HUES6 (cell line): ENCODE measurements at regions not wholly inside any gene's neighbourhood (a gene's known extent, or its start where the extent isn't known, plus 50 kb on each side); places are given as distances from the start of the nearest gene placed in this dataset.
"Not testable (repeated sequence)": the region's sequence is repeated elsewhere in the genome, so short reads cannot be mapped to it uniquely, and the experiment has no call there.

Experiments used
- H3K27ac ChIP-seq: 2 replicates; pipeline ENCODE4 v1.7.0; 2013; ENCODE audit warnings: low read depth, mild to moderate bottlenecking, low read length, inconsistent platforms
- H3K27me3 ChIP-seq: 2 replicates; pipeline ENCODE4 v1.6.1; 2013; ENCODE audit warnings: low read length; ENCODE audit not compliant: control insufficient read depth, insufficient read depth
- H3K36me3 ChIP-seq: 2 replicates; pipeline ENCODE4 v1.6.1; 2013; ENCODE audit warnings: low read length; ENCODE audit not compliant: control insufficient read depth, insufficient read depth
- H3K4me1 ChIP-seq: 2 replicates; pipeline ENCODE4 v1.6.1; 2013; ENCODE audit warnings: low read length; ENCODE audit not compliant: control insufficient read depth, insufficient read depth
- H3K4me3 ChIP-seq: 2 replicates; pipeline ENCODE4 v1.5.1; 2013; ENCODE audit warnings: low read depth, low read length
- H3K9ac ChIP-seq: one replicate; pipeline ENCODE4 v1.6.1; 2013; ENCODE audit warnings: mild to moderate bottlenecking, low read length
- H3K9me3 ChIP-seq: 2 replicates; pipeline ENCODE4 v1.6.1; 2013; ENCODE audit warnings: low read depth, low read length; ENCODE audit not compliant: control insufficient read depth, insufficient read depth

DNA sequence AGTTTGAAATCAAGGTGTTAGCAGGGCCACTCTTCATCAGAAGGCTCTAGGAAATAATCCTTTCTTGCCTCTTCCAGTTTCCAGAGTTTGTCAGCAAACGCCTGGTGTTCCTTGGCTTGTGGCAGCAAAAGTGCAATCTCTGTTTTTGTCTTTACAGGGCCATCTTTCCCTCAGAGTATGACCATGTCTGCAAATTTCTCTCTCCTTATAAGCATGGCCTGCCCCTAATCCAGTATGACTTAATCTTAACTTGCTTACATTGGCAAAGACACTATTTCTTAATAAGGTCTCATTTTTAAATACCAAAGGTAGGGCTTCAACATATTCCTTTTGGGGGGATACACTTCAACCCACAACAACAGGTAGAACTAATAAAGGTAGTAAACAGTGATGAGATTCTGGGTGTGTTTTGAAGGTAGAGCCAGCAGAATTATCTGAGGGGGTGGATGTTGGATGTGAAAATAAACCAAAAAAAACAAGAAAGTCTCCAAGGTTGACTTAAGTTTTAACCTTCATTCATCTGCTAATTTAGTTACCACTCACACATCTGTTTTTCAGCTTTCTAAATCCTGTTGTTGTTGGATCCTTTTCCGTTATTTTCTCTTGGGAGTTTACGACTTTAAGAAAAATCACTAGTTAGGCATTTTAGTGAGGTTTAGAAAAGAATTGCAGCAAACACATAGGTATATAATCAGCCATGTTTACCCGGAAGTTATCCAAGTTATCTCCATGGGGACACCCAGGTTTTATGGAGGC is 234.4 kb upstream of the FIGN start:
- Histone ChIP-seq H3K36me3 (no peaks in the 10 kb centered on the region), H3K27ac (no peak overlapping the region), H3K4me3 (no peak overlapping the region), H3K9me3 (no peaks in the 10 kb centered on the region), H3K4me1 (no peaks in the 10 kb centered on the region; the same call in 1 of the 2 replicates), H3K9ac (no peak overlapping the region), H3K27me3 (no peaks in the 10 kb centered on the region)

DNA sequence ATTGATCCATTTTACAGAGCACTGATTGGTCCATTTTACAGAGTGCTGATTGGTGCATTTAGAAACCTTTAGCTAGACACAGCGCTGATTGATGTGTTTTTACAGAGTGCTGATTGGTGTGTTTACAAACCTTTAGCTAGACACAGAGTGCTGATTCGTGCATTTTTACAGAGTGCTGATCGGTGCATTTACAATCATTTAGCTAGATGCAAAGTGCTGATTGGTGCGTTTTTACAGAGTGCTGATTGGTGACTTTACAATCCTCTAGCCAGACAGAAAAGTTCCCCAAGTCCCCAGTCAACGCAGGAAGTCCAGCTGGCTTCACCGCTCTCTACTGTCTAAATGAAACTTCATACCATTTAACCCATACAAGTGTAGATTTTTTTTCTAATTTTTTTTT is 228.5 kb upstream of the FIGN start:
- H3K36me3 ChIP-seq, H3K9ac ChIP-seq, H3K4me3 ChIP-seq, H3K4me1 ChIP-seq, H3K27ac ChIP-seq, H3K9me3 ChIP-seq, H3K27me3 ChIP-seq: not testable (repeated sequence)

DNA sequence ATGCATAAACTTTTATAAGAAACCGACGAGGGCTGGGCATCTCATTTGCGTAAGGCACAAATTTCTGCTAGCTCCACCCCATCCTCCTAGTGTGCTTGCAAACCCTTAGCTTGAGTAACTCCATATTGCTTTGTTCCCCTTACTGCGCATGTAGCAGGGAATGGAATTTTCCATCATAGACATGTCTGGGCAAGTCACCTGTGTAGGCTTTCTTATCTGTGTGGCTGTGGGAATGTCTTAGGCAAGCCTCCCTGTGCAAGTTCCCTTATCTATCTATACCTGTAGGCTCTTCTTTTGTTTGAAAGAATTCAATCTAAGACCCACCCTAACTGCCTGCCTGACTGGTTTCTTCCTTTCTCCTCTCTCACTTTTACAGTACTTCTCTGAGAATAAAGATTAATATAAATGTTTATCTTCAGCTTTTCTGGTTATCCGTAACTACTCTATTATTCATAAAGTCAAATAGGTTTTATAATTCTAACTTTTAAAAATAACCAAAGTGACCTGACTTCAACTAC is 217.6 kb upstream of the FIGN start:
- H3K4me3 ChIP-seq: no peak overlapping the region
- H3K9ac ChIP-seq: no peak overlapping the region
- no peaks in the 10 kb centered on the region for H3K4me1 ChIP-seq
- peaks cover 6% of the 10 kb centered on the region; the same call in 1 of the 2 replicates for H3K9me3 ChIP-seq
- no peak overlapping the region for H3K27ac ChIP-seq
- peaks cover 4% of the 10 kb centered on the region; the same call in 1 of the 2 replicates for H3K36me3 ChIP-seq
- H3K27me3 ChIP-seq: no peaks in the 10 kb centered on the region

DNA sequence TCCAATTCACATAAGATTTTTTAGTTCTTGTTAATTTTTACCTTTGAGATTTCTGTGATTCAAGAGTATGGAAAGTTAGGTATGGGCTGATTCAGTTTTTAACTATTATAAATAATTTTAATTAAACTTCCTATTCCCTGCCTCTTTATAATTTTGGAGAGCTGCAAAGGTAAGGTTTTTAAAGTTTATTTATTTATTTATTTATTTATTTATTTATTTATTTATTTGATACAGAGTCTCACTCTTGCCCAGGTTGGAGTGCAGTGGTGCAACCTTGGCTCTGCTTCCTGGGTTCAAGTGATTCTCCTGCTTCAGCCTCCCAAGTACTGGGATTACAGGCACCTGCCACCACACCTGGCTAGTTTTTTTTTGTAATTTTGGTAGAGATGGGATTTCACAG is 215.5 kb upstream of the FIGN start:
- Histone ChIP-seq H3K4me1 (no peaks in the 10 kb centered on the region), H3K4me3 (no peak overlapping the region), H3K27me3 (no peaks in the 10 kb centered on the region), H3K9ac (no peak overlapping the region), H3K36me3 (peaks cover 4% of the 10 kb centered on the region; the same call in 1 of the 2 replicates), H3K9me3 (peaks cover 6% of the 10 kb centered on the region; the same call in 1 of the 2 replicates), H3K27ac (no peak overlapping the region)

DNA sequence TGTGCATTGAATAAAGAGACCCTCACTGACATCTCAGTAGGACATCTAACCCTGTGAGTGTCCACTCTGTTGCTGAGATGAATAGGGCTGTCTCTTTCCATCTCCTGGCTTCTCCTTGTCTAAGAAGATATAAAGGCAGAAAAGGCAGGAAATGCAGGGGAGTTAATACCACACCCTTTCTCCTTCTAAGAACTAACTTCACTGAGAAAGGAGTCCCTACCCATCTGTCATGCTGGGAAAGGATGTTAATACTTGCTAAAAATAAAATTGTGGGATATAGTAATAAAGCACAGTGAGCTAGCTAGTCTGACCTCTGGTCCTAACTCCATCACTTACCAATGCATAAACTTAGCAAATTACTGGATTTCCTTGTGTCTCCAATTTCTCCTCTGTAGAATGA is 213.9 kb upstream of the FIGN start:
- no peaks in the 10 kb centered on the region for H3K4me1 ChIP-seq
- H3K9me3 ChIP-seq: peaks cover 6% of the 10 kb centered on the region; the same call in 1 of the 2 replicates
- H3K27ac ChIP-seq: no peak overlapping the region
- H3K4me3 ChIP-seq: no peak overlapping the region
- no peak overlapping the region for H3K9ac ChIP-seq
- no peaks in the 10 kb centered on the region for H3K27me3 ChIP-seq
- peaks cover 4% of the 10 kb centered on the region; the same call in 1 of the 2 replicates for H3K36me3 ChIP-seq

DNA sequence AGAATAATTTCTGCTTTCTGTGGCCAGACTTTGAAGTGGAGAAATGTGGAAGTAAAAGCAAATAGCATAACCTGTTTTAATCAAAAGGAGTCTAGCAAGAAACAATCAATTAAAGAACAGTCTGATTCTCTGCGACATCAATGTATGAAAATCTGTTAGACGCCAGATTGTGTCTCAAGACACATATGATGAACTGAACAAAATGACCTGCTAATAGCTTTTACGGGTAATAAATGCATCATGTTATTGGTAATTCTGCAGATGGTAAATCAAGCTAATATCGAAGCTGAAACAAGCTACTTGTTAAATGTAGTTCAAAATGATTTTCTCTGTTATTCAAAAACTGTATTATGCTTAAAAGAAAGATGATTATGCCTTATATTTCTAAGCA is 208.5 kb upstream of the FIGN start:
- H3K4me3 ChIP-seq: no peak overlapping the region
- no peaks in the 10 kb centered on the region for H3K36me3 ChIP-seq
- no peaks in the 10 kb centered on the region for H3K9me3 ChIP-seq
- H3K9ac ChIP-seq: no peak overlapping the region
- H3K27ac ChIP-seq: no peak overlapping the region
- H3K27me3 ChIP-seq: no peaks in the 10 kb centered on the region
- peaks cover 9% of the 10 kb centered on the region for H3K4me1 ChIP-seq

DNA sequence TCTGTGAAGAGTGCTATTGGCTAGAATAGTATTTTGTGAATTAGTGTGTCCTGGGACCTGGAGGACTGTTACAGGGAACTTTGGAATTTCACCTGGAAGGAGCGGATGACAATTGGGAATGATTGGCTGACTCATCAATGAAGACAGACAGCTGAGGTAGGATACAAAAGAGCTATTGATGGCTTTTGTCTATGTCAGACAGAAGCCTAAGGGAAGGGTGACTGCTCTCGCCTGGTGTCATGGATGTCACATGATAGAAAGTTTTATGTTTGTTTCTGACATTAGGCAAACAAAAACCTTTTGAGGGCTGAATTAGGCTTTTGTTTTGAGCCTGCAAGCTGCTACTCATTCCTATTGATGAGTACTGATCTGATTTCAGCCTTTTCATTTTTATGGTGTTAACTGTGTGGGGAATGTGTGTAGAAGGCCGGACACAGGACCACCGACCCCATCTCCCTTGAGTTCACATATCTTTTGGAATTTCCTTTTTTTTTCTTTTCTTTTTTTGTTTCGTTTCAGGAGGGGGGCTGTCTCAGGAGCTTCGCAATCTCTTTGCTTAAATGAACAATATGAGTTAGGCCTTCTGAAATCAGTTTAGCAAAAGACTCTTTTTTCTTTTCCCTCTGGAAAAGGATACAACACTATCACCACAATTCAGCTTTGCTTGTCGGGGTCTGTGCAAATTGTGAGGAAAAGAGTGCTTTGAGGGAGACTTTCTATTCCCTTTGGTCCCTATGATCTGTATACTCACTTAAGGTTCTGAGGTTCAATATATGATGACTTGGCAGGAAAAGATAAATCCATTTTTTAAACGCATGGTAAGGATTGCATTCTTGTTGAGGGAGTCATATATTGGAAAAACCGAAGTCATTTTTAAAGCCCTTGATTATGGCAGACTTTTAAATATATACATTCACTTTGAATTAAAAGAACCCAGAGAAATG is 207.9 kb upstream of the FIGN start:
- Histone ChIP-seq H3K36me3 (no peaks in the 10 kb centered on the region), H3K27me3 (no peaks in the 10 kb centered on the region), H3K4me1 (peaks cover 9% of the 10 kb centered on the region), H3K9me3 (no peaks in the 10 kb centered on the region), H3K4me3 (no peak overlapping the region), H3K9ac (no peak overlapping the region), H3K27ac (peak overlapping the region; percentile 43; the same call in 1 of the 2 replicates)

DNA sequence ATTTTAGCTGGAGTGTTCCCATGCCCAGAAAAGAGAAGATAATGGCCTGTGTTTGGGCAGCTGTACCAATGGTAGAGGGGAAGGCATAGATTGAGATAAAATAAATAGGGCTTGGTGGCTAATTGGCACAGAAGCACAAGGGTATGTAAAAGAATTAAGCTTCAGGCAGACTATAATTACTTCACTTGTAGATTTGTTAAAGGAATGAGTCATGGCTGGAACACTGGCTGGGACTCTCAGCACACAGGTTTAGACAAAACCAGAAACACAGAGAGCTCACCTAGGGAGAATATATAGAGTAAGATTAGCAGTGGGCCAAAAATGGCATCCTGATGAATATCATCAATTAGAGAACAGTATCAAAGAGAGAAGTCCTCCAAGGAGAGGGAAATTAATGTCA is 198.3 kb upstream of the FIGN start:
- Histone ChIP-seq H3K36me3 (no peaks in the 10 kb centered on the region), H3K9ac (no peak overlapping the region), H3K27me3 (no peaks in the 10 kb centered on the region), H3K4me1 (no peaks in the 10 kb centered on the region), H3K4me3 (no peak overlapping the region), H3K27ac (no peak overlapping the region), H3K9me3 (no peaks in the 10 kb centered on the region)

DNA sequence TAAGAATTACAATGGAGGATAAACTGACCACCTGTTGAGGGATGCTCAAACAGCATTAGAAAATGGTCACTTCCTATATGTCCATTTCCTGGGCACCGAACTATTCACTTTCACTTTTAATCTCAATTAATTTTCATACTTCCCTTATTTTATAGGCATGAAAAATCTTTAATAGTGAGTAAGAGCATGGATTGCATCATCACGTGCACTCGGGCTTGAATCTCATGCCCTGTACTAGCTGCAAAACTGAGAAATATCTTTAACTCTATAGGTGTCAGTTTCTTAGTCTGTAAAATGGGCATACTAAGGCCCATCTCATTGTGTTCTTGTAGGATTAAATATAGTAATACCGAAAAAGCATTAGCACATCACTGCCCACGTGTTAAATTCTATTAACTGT is 183.9 kb upstream of the FIGN start:
- no peaks in the 10 kb centered on the region for H3K9me3 ChIP-seq
- H3K4me3 ChIP-seq: no peak overlapping the region
- H3K4me1 ChIP-seq: no peaks in the 10 kb centered on the region
- H3K27ac ChIP-seq: no peak overlapping the region
- H3K27me3 ChIP-seq: no peaks in the 10 kb centered on the region
- H3K36me3 ChIP-seq: no peaks in the 10 kb centered on the region
- H3K9ac ChIP-seq: no peak overlapping the region

DNA sequence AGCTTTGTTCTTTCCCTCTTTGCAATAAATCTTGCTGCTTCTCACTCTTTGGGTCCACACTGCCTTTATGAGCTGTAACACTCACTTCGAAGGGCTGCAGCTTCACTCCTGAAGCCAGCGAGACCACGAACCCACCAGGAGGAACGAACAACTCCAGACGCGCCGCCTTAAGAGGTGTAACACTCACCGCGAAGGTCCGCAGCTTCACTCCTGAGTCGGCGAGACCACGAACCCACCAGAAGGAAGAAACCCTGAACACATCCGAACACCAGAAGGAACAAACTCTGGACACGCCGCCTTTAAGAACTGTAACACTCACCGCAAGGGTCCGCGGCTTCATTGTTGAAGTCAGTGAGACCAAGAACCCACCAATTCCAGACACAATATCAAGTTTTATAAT is 178.7 kb upstream of the FIGN start:
- H3K4me1 ChIP-seq, H3K27me3 ChIP-seq, H3K9me3 ChIP-seq, H3K36me3 ChIP-seq, H3K27ac ChIP-seq, H3K4me3 ChIP-seq, H3K9ac ChIP-seq: not testable (repeated sequence)

DNA sequence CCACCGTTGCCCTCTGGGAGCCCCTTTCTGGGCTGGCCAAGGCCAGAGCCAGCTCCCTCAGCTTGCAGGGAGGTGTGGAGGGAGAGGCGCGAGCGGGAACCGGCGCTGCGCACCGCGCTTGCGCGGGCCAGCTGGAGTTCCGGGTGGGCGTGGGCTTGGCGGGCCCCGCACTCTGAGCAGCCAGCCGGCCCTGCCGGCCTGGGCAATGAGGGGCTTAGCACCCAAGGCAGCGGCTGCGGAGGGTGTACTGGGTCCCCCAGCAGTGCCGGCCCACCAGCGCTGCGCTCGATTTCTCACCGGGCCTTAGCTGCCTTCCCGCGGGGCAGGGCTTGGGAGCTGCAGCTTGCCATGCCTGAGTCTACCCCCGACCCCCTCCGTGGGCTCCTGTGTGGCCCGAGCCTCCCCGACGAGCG is 177.7 kb upstream of the FIGN start:
- H3K27me3 ChIP-seq, H3K4me3 ChIP-seq, H3K27ac ChIP-seq, H3K36me3 ChIP-seq, H3K4me1 ChIP-seq, H3K9me3 ChIP-seq, H3K9ac ChIP-seq: not testable (repeated sequence)
